Trophoblast cell (in vitro differentiated cells and primary cell): ENCODE measurements at regions not wholly inside any gene's neighbourhood (a gene's known extent, or its start where the extent isn't known, plus 50 kb on each side); places are given as distances from the start of the nearest gene placed in this dataset.

Experiments used
- DNase-seq, 2 donors: peaks; one replicate each; pipeline ENCODE4 v3.0.0-alpha.2; 2016
- H2AFZ ChIP-seq: 2 replicates; pipeline ENCODE4 v1.6.1; 2013; ENCODE audit warnings: low read length, moderate library complexity, mild to moderate bottlenecking; ENCODE audit not compliant: insufficient read depth, poor library complexity
- H2AK5ac ChIP-seq: 2 replicates; pipeline ENCODE4 v1.6.1; 2013; ENCODE audit warnings: mild to moderate bottlenecking, low read length
- H2BK120ac ChIP-seq: 2 replicates; pipeline ENCODE4 v1.6.1; 2013; ENCODE audit warnings: low read length, mild to moderate bottlenecking, moderate library complexity; ENCODE audit not compliant: insufficient read depth, poor library complexity
- H2BK12ac ChIP-seq: 2 replicates; pipeline ENCODE4 v1.6.1; 2013; ENCODE audit warnings: mild to moderate bottlenecking, low read length, moderate library complexity
- H2BK5ac ChIP-seq: 2 replicates; pipeline ENCODE4 v1.6.1; 2013; ENCODE audit warnings: low read length, low read depth, moderate library complexity, mild to moderate bottlenecking; ENCODE audit not compliant: poor library complexity
- H3K14ac ChIP-seq: 2 replicates; pipeline ENCODE4 v1.6.1; 2013; ENCODE audit warnings: mild to moderate bottlenecking, low read length
- H3K18ac ChIP-seq: 2 replicates; pipeline ENCODE4 v1.6.1; 2013; ENCODE audit warnings: mild to moderate bottlenecking, low read length
- H3K23ac ChIP-seq: 2 replicates; pipeline ENCODE4 v1.6.1; 2013; ENCODE audit warnings: low read length
- H3K27ac ChIP-seq: 2 replicates; pipeline ENCODE4 v1.5.1; 2013; ENCODE audit warnings: low read depth, mild to moderate bottlenecking, inconsistent platforms, low read length, moderate library complexity
- H3K27me3 ChIP-seq: 2 replicates; pipeline ENCODE4 v1.6.1; 2013; ENCODE audit warnings: inconsistent platforms, mild to moderate bottlenecking, low read length, moderate library complexity; ENCODE audit not compliant: insufficient read depth
- H3K36me3 ChIP-seq, 2 experiments: 1 replicate in 1 of 2; 2 replicates in 1 of 2; pipeline ENCODE4 v1.6.1; 2013; ENCODE audit warnings: low read length in 2 of 2, mild to moderate bottlenecking in 2 of 2, moderate library complexity in 1 of 2; ENCODE audit not compliant: insufficient read depth in 2 of 2, control insufficient read depth in 1 of 2
- H3K4ac ChIP-seq: 2 replicates; pipeline ENCODE4 v1.6.1; 2013; ENCODE audit warnings: low read depth, mild to moderate bottlenecking, low read length, moderate library complexity
- H3K4me1 ChIP-seq, 2 experiments: 1 replicate in 1 of 2; 2 replicates in 1 of 2; pipeline ENCODE4 v1.6.1; 2013; ENCODE audit warnings: low read length in 2 of 2, mild to moderate bottlenecking in 2 of 2, moderate library complexity in 1 of 2; ENCODE audit not compliant: insufficient read depth in 2 of 2, control insufficient read depth in 1 of 2
- H3K4me2 ChIP-seq: 2 replicates; pipeline ENCODE4 v1.6.1; 2013; ENCODE audit warnings: inconsistent platforms, mild to moderate bottlenecking, low read length, moderate library complexity
- H3K4me3 ChIP-seq: 2 replicates; pipeline ENCODE4 v1.5.1; 2013; ENCODE audit warnings: mild to moderate bottlenecking, low read depth, low read length, inconsistent platforms
- H3K79me1 ChIP-seq: one replicate; pipeline ENCODE4 v1.6.1; 2013; ENCODE audit warnings: low read length
- H3K79me2 ChIP-seq: 2 replicates; pipeline ENCODE4 v1.6.1; 2013; ENCODE audit warnings: low read length, mild to moderate bottlenecking; ENCODE audit not compliant: control insufficient read depth, insufficient read depth, poor library complexity
- H3K9ac ChIP-seq: 2 replicates; pipeline ENCODE4 v1.6.1; 2013; ENCODE audit warnings: mild to moderate bottlenecking, low read length
- H3K9me3 ChIP-seq: 2 replicates; pipeline ENCODE4 v1.6.1; 2013; ENCODE audit warnings: low read depth, mild to moderate bottlenecking, control low read depth, inconsistent platforms, low read length; ENCODE audit not compliant: insufficient read depth
- H4K12ac ChIP-seq: 2 replicates; pipeline ENCODE4 v1.6.1; 2013; ENCODE audit warnings: low read depth, mild to moderate bottlenecking, low read length, moderate library complexity
- H4K8ac ChIP-seq: 2 replicates; pipeline ENCODE4 v1.6.1; 2013; ENCODE audit warnings: low read depth, mild to moderate bottlenecking, low read length, moderate library complexity
- H4K91ac ChIP-seq: one replicate; pipeline ENCODE4 v1.6.1; 2013; ENCODE audit warnings: low read depth, mild to moderate bottlenecking, low read length, moderate library complexity
- WGBS: extraction: QIAGEN DNeasy Blood & Tissue Kit; methylation state at CpG from one replicate; pipeline ENCODE4 v1.1.7; 2013; ENCODE audit warnings: missing lambda C conversion rate; ENCODE audit not compliant: insufficient read length, insufficient coverage; ENCODE audit errors: extremely low coverage; 5-methylcytosine and 5-hydroxymethylcytosine counted together

DNA sequence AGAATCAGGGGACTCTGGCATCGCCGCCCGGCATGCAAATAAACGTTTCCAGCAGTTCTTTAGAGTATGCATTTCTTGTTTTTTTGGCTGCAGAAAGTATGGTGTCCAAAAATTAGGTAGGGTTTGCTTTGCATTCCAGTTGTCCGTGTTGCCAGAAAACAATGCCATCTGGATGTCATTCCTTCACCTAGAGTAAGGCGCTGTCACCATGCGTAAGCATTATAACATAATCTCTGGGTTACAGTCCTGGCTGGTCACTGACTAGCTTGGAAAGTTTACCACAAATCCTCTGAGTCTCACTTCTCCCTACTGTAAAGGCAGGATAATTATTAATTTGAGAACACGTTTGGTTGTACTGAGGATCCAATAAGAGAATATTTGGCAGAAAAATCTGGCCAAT lies 457.7 kb downstream of the XYLT1 start:
- Histone ChIP-seq H3K23ac (no peak overlapping the region), H4K12ac (no peak overlapping the region), H3K79me2 (no peaks in the 10 kb centered on the region), H3K9me3 (no peaks in the 10 kb centered on the region), H2AFZ (no peak overlapping the region), H3K4me3 (no peak overlapping the region), H3K4me2 (no peak overlapping the region), H4K8ac (no peak overlapping the region), H2AK5ac (no peak overlapping the region), H3K4ac (no peak overlapping the region), H2BK5ac (no peak overlapping the region), H2BK12ac (no peak overlapping the region), H3K27me3 (no peaks in the 10 kb centered on the region), H2BK120ac (no peak overlapping the region), H3K18ac (no peak overlapping the region), H4K91ac (no peak overlapping the region), H3K79me1 (no peaks in the 10 kb centered on the region), H3K9ac (no peak overlapping the region), H3K14ac (no peak overlapping the region), H3K36me3 (no peaks in the 10 kb centered on the region), H3K4me1 (no peaks in the 10 kb centered on the region), H3K27ac (no peak overlapping the region)
- no CpG with 5 or more reads among the region's 8 CpGs for WGBS
- DNase-seq, result no peak

GRCh38 chr16:17014484-17015121 lies 456.2 kb downstream of the XYLT1 start:
- no CpG with 5 or more reads among the region's 6 CpGs for WGBS
- Histone ChIP-seq H4K8ac (no peak overlapping the region), H3K79me2 (no peaks in the 10 kb centered on the region), H3K23ac (no peak overlapping the region), H2BK120ac (no peak overlapping the region), H2AFZ (no peak overlapping the region), H4K12ac (no peak overlapping the region), H3K4ac (no peak overlapping the region), H3K9ac (no peak overlapping the region), H3K14ac (no peak overlapping the region), H3K9me3 (no peaks in the 10 kb centered on the region), H3K79me1 (no peaks in the 10 kb centered on the region), H4K91ac (no peak overlapping the region), H3K4me2 (no peak overlapping the region), H3K18ac (no peak overlapping the region), H3K27me3 (no peaks in the 10 kb centered on the region), H3K4me3 (no peak overlapping the region), H3K4me1 (peaks cover 0 to 5% of the 10 kb centered on the region in 2 experiments), H2BK5ac (no peak overlapping the region), H2AK5ac (no peak overlapping the region), H3K27ac (no peak overlapping the region), H2BK12ac (no peak overlapping the region), H3K36me3 (no peaks in the 10 kb centered on the region)
- no peak for DNase-seq

DNA sequence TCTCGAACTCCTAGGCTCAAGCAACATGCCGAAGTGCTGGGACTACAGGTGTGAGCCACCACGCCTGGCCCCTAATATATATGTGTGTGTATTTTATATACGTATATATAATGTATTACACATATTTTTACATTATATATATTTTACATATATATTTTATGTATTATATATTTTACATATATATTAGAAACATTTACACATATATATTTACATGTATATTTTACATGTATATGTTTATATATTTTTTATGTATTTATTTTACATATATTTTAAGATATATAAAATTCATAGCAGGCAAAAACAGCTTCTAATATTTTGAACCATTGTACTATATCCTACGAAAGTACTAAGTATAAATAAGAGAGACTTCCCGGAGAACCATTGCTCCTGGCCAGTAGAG lies 455.1 kb downstream of the XYLT1 start:
- H2BK5ac ChIP-seq, result no peak overlapping the region
- no peak overlapping the region for H4K8ac ChIP-seq
- H4K91ac ChIP-seq, result no peak overlapping the region
- H3K4me1 ChIP-seq, result peaks cover 0 to 5% of the 10 kb centered on the region in 2 experiments
- H3K4ac ChIP-seq, result no peak overlapping the region
- no peak overlapping the region for H3K27ac ChIP-seq
- no peaks in the 10 kb centered on the region for H3K79me2 ChIP-seq
- no peak overlapping the region for H3K18ac ChIP-seq
- H3K23ac ChIP-seq, result no peak overlapping the region
- H3K79me1 ChIP-seq, result no peaks in the 10 kb centered on the region
- no peak overlapping the region for H3K4me3 ChIP-seq
- no peak for DNase-seq
- no peaks in the 10 kb centered on the region for H3K27me3 ChIP-seq
- H3K9me3 ChIP-seq, result no peaks in the 10 kb centered on the region
- H2BK120ac ChIP-seq, result no peak overlapping the region
- no peak overlapping the region for H3K4me2 ChIP-seq
- H4K12ac ChIP-seq, result no peak overlapping the region
- WGBS, result no CpG with 5 or more reads among the region's 6 CpGs
- no peaks in the 10 kb centered on the region for H3K36me3 ChIP-seq
- no peak overlapping the region for H3K9ac ChIP-seq
- H2BK12ac ChIP-seq, result no peak overlapping the region
- H2AFZ ChIP-seq, result no peak overlapping the region
- H2AK5ac ChIP-seq, result no peak overlapping the region
- H3K14ac ChIP-seq, result no peak overlapping the region

DNA sequence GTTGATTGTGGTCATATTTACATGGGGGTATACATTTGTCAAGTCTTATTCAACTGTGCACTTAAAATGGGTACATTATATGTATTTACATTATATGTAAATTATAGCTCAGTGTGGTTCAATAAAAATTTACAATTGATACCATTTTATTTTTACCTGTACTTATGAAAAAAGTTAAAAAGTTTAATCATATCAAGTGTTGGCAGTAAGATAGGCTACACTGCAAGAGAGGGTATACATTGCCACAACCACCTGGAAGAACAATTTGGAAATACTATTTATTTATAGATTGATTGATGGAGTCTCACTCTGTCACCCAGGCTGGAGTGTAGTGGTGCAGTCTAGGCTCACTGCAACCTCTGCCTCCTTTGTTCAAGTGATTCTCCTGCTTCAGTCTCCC lies 453.3 kb downstream of the XYLT1 start:
- Histone ChIP-seq H3K9ac (no peak overlapping the region), H3K36me3 (no peaks in the 10 kb centered on the region), H3K23ac (no peak overlapping the region), H2BK5ac (no peak overlapping the region), H2BK120ac (no peak overlapping the region), H3K4me3 (no peak overlapping the region), H3K9me3 (no peaks in the 10 kb centered on the region), H4K8ac (no peak overlapping the region), H3K27me3 (no peaks in the 10 kb centered on the region), H4K12ac (no peak overlapping the region), H4K91ac (no peak overlapping the region), H3K18ac (no peak overlapping the region), H2AK5ac (no peak overlapping the region), H3K4ac (no peak overlapping the region), H2AFZ (no peak overlapping the region), H3K4me2 (no peak overlapping the region), H3K79me1 (no peaks in the 10 kb centered on the region), H3K14ac (no peak overlapping the region), H2BK12ac (no peak overlapping the region), H3K27ac (no peak overlapping the region), H3K79me2 (no peaks in the 10 kb centered on the region), H3K4me1 (peaks cover 0 to 5% of the 10 kb centered on the region in 2 experiments)
- DNase-seq, result no peak
